Fibroblast of lung (primary cell): ENCODE measurements at regions not wholly inside any gene's neighbourhood (a gene's known extent, or its start where the extent isn't known, plus 50 kb on each side); places are given as distances from the start of the nearest gene placed in this dataset.

Experiments
- CTCF ChIP-seq, 2 donors: IDR thresholded peaks in 1 of 2; conservative IDR thresholded peaks in 1 of 2; 1 replicate in 1 of 2; 2 replicates in 1 of 2; pipeline ENCODE4 v1.5.1; 2011 to 2012; ENCODE audit warnings: low read length in 2 of 2, control low read depth in 1 of 2, inconsistent platforms in 1 of 2, low read depth in 1 of 2, mild to moderate bottlenecking in 1 of 2
- EZH2 ChIP-seq: IDR thresholded peaks from 2 replicates; pipeline ENCODE4 v1.5.1; 2012; ENCODE audit warnings: low read length, control low read depth, mild to moderate bottlenecking; ENCODE audit errors: missing control alignments

GRCh38 chr2:45125232-45125631 lies 116.0 kb upstream of the SIX2 start:
- no peak for TF ChIP-seq CTCF (conservative IDR thresholded peaks at IDR 0.05 in 1 of 2, IDR thresholded peaks at IDR 0.05 in 1 of 2; ENCODE audit: low read depth in 1 of 2, low read length in 2 of 2)
- no peak for TF ChIP-seq EZH2
